Stomach (tissue), 4 donors: ENCODE measurements at regions not wholly inside any gene's neighbourhood (a gene's known extent, or its start where the extent isn't known, plus 50 kb on each side); places are given as distances from the start of the nearest gene placed in this dataset.

Source experiments
- CTCF ChIP-seq, 7 experiments: fragments of 450-650 bp in 4 of 7; fragments of 200-600 bp in 3 of 7; sonication (generic) in 3 of 7; IDR thresholded peaks; one replicate each; pipeline ENCODE4 v1.5.1; 2016 to 2019; ENCODE audit warnings: antibody characterized with exemption in 7 of 7, control low read depth in 2 of 7, mild to moderate bottlenecking in 1 of 7
- EP300 ChIP-seq: sonication (generic); formaldehyde crosslinking; IDR thresholded peaks from one replicate; pipeline ENCODE4 v1.6.1; 2017; ENCODE audit warnings: antibody characterized with exemption
- POLR2A ChIP-seq, 4 donors: fragments of 450-650 bp; IDR thresholded peaks; one replicate each; pipeline ENCODE4 v1.6.1; 2016; ENCODE audit warnings: antibody characterized with exemption in 4 of 4, control low read depth in 2 of 4, mild to moderate bottlenecking in 1 of 4, moderate library complexity in 1 of 4
- POLR2AphosphoS5 ChIP-seq, 3 donors: sonication (generic); formaldehyde crosslinking; IDR thresholded peaks; one replicate each; pipeline ENCODE4 v1.6.1; 2016; ENCODE audit warnings: antibody characterized with exemption in 3 of 3

- TF ChIP-seq CTCF (IDR thresholded peaks at IDR 0.05) (no peak), POLR2A (IDR thresholded peaks at IDR 0.05) (no peak), EP300 (no peak), POLR2AphosphoS5 (IDR thresholded peaks at IDR 0.05) (no peak)
Observed at GRCh38 chr15:81819924-81820635, 225.7 kb downstream of the MEX3B start.
